ENCODE measurements at regions not wholly inside any gene's neighbourhood (a gene's known extent, or its start where the extent isn't known, plus 50 kb on each side); places are given as distances from the start of the nearest gene placed in this dataset.

DNA sequence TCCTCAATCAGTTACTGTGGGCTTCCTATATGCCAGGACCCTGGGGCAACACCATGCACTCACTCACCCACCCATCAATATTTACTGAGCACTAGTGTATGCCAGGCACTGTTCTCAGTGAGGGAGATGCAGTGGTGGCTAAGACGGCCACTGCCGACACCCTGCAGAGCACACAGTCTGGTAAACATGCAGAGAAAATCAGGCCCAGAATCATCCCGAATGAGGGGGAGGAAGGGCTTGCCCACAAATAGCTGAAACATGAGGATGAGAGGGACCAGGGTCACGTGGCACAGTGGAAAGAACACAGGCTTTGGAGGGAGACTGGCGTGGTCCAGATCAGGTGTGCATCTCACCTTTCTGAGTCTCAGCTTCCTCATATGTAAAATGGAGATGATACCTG, 89.2 kb upstream of the IGSF21 start:
- DNase-seq (ENCODE audit: low spot score) = no peak

DNA sequence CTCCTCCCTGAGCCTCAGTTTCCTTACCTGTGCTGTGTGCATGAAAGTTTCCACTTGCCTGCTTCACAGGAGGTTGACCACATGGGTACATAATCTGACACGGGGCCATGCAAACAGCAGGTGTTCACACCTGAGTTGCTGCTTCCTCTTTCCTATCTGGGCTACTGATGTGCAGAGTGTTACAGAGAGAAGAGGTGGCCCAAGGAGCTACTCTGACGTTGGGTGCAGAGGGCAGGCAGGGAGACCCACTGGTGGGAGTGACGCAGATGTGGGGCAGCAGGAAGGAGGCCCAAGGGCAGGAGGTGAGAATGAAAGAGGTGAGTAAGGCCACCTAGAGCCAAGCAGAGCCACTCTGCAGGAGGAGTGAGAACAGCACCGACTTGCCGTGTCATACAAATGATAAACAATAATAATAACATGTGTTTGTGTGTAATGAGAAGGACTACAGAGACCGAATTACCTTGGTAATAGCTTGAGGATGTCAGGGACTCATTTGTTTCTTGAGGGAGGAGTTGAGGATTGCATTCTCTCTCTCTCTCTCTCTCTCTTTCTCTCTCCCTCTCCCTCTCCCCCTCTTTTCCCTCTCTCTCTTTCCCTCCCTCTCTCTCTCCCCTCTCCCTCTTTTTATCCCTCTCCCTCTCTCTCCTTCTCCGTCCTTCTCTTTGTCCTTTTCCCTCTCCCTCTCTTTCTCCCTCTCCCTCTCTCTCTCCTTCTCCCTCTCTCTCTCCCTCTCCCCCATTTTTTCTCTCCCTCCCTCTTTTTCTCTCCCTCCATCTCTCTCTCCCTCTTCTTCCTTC, 87.4 kb upstream of the IGSF21 start:
- DNase-seq (ENCODE audit: low spot score) = no peak

DNA sequence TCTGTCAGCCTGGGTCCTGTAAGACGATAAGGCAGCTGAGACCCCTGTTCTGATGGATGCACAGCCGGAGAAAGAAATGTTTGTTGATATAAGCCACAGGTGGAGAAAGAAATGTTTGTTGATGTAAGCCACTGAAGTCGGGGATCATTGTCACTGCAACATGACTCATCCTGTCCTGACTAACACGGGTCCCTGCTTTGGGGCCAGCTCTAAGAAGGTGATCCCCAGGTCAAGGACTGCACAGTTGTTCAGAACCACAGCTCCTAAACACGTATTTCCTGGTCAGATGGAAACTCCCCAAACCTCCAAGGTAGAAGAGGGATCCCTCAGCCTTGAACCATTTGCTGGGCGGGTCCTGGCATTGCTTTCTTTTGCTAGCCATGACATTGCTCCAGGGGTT, 86.4 kb upstream of the IGSF21 start:
- peak; percentile 25 for DNase-seq (ENCODE audit: low spot score)

DNA sequence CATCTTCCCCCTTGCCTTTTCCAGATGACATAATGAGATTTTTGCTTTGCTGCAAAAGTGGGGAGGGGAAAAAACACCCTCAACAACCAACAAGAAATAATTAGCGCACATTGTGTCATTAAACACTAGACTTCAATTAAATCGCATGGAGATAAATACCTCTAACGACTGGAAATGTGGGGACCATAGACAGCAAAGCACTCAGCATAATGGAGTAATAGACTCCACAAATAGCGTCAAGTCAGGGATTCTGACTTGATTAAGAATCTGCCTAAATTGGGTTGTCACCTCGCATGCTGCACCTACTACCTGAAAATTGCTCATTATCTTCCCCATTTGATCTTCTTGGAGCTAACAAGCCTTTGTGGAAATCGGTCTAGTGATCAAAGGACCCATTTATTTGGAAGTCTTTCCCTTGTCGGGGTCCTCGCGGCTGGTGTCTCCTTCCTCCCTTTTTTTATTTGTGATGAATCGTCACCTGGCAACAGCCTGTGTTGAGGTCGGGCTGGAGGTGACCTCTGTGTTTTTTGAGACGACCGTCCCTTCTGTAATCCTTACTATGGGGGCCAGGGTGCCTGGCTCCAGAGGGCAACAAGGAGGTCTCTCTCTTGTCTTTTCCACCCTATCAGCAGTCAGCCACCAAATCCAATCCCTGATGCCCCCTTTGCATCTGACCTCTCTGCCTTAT, 75.3 kb upstream of the IGSF21 start:
- DNase-seq (ENCODE audit: low spot score) = no peak

DNA sequence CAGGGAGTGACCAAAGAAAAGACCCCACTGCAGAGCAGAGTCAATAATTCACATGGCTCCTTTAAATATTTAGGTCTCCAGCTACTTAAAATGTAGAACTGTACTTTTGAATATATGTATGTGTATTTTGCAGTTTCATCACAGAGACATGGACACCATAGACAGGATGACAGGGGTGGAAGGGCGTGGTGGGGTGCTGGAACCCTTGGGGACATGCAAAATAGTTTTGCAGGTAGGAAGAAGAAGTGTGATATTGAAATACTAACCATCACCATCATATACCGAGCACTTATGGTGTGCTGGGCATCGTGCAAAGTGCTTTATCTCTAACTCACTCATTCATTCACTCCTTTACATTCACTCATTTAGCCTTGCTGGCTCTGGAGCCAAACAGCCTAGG, 72.5 kb upstream of the IGSF21 start:
- no peak for DNase-seq (ENCODE audit: low spot score)

DNA sequence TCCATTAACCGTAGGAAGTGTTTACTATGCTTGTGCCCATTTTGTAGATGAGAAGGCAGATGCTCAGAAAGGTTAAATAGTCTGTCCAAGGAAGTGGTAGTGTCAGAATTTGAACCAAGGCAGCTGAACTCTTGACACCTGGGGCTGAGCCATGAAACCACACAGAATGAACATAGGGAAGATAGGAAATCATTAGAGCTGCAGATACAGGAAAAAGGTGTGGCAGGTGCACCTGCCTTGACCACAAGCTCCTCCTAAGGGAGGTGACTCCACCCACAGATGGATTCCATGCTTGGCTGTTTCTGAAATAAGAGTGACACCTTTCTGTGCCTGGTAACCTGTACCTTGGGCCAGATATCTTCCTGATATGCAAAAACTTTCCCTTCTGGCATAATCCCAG, 69.9 kb upstream of the IGSF21 start:
- no peak for DNase-seq (ENCODE audit: low spot score)

DNA sequence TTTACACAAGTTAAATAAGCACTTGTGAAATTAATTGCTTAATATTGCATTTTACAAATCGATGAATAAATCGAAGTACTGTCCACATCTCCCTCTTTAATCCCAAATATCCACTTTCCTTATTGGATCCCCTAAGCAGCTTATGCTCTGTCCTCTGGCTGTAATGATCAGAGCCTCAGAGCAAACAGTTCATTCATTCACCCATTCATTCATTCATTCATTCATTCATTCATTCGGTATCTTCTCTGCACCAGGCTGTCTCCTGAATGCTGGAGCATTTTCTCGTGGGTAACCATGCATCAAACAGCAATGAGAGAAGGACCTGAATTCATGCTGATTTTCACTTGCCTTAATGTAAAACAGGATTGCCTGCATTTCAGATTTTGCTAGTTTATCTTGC, 69.5 kb upstream of the IGSF21 start:
- DNase-seq (ENCODE audit: low spot score) = no peak

DNA sequence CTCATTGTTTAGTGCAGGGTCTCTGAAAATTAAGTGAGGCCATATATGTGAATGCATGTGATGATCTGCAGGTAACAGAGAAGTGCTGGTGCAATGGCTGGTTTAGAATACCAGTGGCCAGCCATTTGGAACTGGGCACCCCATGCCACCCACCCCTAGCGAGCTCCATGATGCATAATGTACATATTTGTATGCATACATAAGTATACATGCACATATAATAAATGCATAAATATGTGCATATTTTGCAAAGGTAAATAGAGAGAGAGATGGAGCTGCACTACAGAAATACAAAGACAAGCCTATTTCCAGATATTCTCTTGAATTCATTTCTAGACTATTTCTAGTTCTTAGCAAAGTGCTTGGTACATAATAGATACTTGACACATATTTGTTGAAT, 68.5 kb upstream of the IGSF21 start:
- no peak for DNase-seq (ENCODE audit: low spot score)

DNA sequence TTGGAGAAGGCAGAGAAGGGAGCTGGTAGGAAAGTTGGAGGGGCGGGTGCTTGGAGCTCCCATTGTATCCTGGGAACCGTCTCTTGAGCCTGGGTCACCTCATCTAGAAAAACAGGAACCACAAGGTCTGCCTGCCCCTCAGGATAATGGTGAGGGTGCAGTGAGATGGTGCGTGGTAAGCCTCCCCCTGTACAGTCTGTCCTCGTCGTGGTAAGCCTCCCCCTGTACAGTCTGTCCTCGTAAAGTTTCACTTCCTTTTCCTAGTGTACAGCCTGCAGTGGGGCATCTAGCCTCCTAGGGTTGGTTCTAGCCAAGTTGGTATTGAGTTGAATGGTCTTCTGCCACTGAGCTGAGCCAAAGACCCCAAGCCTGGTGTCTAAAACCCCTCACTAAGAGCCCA, 66.5 kb upstream of the IGSF21 start:
- no peak for DNase-seq (ENCODE audit: low spot score)

DNA sequence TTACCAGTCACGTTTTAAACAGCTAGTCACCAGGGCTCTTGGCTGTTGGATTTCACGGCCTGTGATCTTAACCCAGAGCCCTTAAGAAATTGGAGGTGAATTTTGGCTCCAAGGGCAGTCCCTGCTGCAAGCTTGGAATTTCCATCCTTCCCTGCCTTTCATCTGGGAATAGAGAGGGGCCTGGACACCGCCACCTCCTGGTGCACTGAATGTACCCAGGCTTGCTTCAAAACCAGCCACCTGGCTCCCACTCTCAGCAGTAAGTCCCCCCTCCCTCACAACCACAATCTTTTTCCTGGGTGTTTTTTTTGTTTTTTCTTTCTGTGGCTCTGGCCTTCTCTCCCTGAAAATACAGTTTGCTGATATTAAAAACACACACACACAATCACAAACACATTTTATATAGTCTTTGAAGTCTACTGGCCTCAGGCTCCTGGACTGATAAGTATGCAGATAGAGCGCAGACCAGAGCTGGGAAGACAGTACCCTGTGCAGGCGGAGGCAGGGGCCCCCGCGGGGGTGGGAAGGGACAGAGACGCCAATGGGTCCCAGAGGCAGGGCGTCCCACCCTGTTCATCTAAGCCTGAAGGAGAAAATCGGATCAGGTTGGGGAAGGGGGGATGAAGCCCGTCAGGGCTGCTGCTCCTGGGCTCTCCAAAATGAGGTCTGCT, 65.8 kb upstream of the IGSF21 start:
- DNase-seq (ENCODE audit: low spot score) = no peak

DNA sequence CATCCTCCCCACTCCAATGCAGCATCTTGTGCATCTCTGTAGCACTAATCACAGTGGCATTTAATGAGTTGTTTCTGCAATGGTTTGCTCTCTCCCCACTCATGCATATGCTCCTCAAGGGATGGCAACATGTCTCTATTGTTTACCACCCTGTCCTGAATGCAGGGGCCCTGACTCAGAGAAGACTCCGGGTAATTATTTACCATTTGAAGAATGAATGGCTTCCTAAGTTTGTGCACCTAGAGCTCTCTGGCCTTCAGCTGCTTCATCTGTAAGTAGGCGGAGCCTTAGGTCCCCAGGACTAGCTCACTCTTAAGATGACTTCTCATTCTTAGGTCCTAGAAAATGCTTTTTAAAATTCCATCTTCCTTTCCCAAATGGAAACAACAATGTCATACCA, 63.7 kb upstream of the IGSF21 start:
- DNase-seq (ENCODE audit: low spot score) = peak; percentile 52

DNA sequence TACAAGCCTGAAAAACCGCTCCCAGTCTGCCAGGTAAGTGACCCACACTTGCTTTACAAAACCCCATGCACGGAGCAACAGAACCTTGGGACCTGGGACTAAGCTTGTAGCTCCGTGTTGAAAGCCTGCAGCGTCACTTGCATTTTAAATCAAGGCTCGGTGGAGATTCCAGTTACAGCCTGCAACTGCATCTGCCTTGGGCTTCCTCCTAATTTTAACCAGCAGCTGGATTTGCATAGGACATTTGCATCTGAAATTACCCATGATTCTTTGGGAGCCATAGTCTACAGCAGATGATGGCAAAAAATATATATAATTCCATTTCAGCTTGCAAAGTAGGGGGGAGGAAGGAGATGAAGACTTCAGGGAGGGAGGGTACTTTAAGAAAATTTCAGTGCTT, 62.4 kb upstream of the IGSF21 start:
- DNase-seq (ENCODE audit: low spot score) = no peak

DNA sequence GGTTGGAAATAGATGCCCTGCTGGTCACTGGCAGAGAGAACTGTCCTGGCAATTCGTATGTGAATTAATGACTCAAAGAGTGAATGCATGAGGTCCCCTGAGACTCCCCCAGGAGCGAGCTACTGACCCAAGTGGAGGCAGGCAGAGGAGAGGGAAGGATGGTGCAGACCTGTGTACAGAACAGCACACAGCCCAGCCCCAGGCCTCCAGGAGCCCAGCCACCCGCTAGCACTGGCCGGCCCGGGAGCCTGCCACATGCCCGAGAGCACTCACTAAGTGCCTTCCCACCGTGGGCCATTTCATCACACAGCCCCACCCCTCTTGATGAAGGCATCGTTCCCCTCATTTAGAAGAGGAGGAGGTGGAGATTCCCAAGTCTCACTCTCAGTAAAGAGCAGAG, 62.0 kb upstream of the IGSF21 start:
- DNase-seq (ENCODE audit: low spot score) = no peak

DNA sequence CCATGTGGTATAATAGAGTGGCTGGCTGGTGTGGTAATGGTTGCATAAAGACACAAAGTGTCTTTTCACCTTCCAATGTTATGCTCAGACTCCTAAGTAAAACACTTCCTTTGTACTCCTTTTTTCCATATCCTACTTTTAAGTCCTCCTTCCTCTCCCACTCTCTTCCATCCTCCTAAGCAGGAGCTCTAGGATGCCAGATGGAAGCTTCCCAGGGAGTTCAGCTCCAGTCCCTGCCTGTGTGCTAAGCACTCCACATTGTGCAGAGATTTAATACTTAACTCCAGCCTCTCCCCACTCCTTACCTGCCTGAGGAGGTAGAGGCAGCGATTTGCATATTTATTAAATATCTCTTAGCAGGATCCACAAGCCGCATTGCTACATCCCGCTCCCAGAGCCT, 60.5 kb upstream of the IGSF21 start:
- DNase-seq (ENCODE audit: low spot score) = no peak

DNA sequence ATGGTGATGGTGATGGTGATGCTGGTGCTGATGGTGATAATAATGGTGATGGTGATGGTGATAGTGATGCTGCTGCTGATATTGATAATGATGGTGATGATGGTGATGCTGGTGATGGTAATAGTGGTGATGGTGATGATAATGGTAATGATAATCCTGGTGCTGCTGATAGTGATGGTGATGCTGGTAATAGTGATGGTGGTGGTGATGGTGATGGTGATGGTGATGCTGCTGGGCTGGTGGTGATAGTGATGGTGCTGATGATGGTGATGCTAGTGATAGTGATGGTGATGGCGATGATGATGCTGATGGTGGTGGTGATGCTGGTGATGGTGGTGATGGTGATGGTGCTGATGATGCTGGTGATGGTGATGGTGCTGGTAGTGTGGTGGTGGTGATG, 58.4 kb upstream of the IGSF21 start:
- DNase-seq (ENCODE audit: low spot score) = no peak

DNA sequence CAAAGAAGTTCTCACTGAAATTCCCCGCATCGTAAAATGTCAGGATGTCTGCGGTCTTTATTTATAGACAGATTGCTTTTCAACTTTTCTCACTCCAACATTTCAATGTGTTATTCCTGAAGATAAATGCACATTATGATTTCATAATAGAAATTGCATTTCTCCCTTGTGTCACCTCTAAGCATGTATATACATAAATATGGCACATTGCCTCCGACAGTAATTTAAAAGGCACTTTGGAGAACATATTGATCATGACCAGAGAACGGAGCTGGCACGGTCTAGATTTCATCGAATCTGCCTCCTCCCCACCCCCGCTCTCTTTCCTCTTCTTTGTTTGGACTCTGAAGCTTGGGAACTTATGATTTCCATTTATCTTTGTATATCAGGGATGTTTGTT, 54.9 kb upstream of the IGSF21 start:
- DNase-seq (ENCODE audit: low spot score) = no peak

DNA sequence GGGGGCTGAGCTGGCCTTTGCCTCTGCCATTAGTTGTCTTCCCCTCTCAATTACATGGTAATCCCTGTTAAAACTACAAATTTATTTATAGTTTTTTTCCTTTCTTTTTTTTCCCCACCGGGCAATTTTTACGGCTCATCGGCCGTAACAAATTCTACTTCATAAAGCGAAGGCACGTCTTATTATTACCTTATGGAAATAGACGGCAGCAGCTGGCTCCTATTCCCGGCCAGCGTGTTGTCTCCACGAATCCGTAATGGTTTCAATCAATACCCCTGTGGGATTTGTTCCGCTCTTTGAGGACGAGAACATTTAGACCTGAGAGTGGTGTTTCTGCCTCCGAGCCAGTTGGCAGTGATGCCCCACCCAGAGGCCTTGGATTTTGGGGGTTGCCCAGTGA, 52.4 kb upstream of the IGSF21 start:
- no peak for DNase-seq (ENCODE audit: low spot score)

DNA sequence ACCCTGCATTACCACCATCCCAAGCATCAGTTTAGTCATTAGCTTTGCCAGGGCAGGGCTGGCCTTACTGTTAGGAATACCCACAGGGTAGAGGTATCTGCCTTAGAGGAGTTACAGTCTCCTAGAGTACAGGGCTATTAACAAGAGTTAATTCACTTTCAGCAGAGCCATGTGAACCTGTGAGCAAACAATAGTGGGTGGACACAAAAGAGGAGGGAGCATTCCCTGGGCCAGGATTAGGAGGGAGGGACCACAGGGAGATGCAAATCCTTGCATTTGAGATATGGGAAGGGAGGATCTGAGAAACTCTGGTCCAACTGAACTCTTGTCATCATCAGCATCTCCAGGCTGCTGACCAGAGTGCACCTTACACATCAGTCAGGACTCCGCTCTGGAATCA, 51.1 kb upstream of the IGSF21 start:
- DNase-seq (ENCODE audit: low spot score) = no peak

DNA sequence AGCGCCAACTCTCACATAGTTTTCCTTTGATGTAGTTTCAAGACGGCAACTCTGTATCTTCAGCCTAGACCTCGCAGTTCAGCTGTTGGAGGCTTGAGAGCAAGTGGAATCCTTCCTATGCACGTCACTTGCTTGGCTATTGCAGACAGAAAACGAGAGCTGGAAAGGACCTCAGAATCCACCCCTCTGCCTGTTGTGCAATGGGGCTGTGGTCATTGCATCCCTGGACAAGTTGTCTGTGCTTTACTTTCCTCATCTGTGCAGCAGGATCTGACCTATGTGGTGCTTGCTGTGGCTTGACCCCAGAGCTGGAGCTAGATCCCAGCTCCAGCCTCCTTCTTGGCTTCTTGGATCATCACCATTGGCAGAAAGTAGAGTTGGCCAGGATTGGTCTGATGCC, 50.0 kb upstream of the IGSF21 start:
- DNase-seq (ENCODE audit: low spot score) = no peak
